Lower leg skin (tissue), 4 donors: ENCODE measurements at regions not wholly inside any gene's neighbourhood (a gene's known extent, or its start where the extent isn't known, plus 50 kb on each side); places are given as distances from the start of the nearest gene placed in this dataset.

Experiments used
- DNase-seq, 2 donors: peaks; one replicate each; pipeline ENCODE4 v3.0.0-alpha.2; 2019; ENCODE audit warnings: low spot score in 2 of 2
- H3K4me3 ChIP-seq: fragments of 200-600 bp; sonication (generic); 2 replicates; pipeline ENCODE4 v1.5.1; 2017; ENCODE audit warnings: mild to moderate bottlenecking, low read depth; ENCODE audit not compliant: poor library complexity, severe bottlenecking
- POLR2A ChIP-seq, 2 donors: fragments of 450-650 bp; IDR thresholded peaks; one replicate each; pipeline ENCODE4 v1.6.1; 2016 to 2017; ENCODE audit warnings: antibody characterized with exemption in 2 of 2, mild to moderate bottlenecking in 1 of 2, moderate library complexity in 1 of 2
- WGBS, 2 donors: methylation state at CpG; one replicate each; pipeline ENCODE4 v1.1.5; 2018; 5-methylcytosine and 5-hydroxymethylcytosine counted together
- intact Hi-C: fragments of 100-400 bp; cut with DNase I; formaldehyde crosslinking; loops from one replicate; pipeline ENCODE4 v1.15.0; 2023; ENCODE audit warnings: low total_unique reads
- TF ChIP-seq, protein P1 (sequence below), 3 donors: fragments of 450-650 bp; IDR thresholded peaks; one replicate each; pipeline ENCODE4 v1.5.1; 2016; ENCODE audit warnings: antibody characterized with exemption in 3 of 3, mild to moderate bottlenecking in 3 of 3, moderate library complexity in 2 of 3

DNA sequence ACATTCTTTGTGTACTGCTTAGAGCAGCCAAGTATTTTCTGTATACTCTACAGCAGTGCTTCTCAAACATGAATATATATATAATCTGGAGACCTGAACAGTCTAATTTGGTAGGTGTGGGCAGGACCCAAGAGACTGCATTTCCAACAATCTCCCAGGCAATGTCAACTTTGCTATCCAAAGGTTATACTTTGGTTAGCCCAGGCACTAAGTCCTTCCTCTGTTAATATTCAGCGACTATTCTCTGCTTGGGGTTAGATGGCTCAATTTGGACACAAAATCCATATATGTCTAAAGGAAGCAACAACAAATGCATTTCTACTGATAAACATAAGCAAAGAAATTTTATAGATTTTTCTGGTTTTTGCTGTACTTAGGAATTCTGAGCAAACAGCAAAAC is 480.0 kb upstream of the RPS6KA3 start:
- intact Hi-C loops: no loop called here
- H3K4me3 ChIP-seq: no peak overlapping the region
- no peak for DNase-seq
- TF ChIP-seq POLR2A (IDR thresholded peaks at IDR 0.05): no peak
- TF ChIP-seq, protein P1, sequence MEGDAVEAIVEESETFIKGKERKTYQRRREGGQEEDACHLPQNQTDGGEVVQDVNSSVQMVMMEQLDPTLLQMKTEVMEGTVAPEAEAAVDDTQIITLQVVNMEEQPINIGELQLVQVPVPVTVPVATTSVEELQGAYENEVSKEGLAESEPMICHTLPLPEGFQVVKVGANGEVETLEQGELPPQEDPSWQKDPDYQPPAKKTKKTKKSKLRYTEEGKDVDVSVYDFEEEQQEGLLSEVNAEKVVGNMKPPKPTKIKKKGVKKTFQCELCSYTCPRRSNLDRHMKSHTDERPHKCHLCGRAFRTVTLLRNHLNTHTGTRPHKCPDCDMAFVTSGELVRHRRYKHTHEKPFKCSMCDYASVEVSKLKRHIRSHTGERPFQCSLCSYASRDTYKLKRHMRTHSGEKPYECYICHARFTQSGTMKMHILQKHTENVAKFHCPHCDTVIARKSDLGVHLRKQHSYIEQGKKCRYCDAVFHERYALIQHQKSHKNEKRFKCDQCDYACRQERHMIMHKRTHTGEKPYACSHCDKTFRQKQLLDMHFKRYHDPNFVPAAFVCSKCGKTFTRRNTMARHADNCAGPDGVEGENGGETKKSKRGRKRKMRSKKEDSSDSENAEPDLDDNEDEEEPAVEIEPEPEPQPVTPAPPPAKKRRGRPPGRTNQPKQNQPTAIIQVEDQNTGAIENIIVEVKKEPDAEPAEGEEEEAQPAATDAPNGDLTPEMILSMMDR (IDR thresholded peaks at IDR 0.05): no peak
- 84 to 90% methylated on average over 1 of the region's 1 CpG for WGBS, 2 donors

DNA sequence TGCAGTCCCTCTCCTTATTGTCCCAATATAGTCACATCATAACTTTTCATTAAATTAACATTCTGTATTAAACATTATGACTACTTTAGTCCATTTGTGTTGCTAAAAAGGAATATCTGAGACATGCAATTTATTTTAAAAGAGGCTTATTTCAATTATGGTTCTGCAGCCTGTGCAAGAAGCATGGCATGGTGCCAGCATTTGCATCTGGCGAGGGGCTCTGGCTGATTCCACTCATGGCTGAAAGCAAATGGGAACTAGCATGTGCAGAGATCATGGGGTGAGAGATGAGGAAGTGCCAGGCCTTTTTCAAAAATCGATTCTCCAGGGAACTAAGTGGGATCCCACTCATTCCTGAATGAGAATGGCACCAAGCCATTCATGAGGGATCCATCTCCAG is 476.3 kb upstream of the RPS6KA3 start:
- 42 to 57% methylated on average over 2 of the region's 2 CpGs for WGBS, 2 donors
- no peak for DNase-seq
- no peak overlapping the region for H3K4me3 ChIP-seq
- intact Hi-C loops: no loop called here
- TF ChIP-seq POLR2A (IDR thresholded peaks at IDR 0.05): no peak
- TF ChIP-seq, protein P1 (IDR thresholded peaks at IDR 0.05): no peak

DNA sequence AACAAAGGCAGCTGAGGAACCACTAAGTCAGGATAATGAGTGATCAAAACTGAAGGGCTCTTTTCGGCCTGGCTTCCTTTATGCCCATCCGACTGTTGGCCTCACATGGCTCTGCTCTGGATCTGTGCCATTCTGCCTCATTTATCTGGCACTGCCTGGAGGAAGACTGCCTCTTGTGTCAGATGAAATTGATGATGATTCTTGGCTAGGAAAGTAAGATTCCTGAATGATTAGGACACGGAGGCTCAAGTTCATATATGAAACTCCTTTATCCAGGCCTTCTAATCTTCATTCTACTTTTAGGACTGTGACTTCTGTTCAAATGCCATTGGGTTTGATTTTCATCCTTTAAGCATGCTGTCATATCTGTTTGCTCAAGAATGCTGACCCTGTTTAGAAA is 475.4 kb upstream of the RPS6KA3 start:
- H3K4me3 ChIP-seq: no peak overlapping the region
- TF ChIP-seq POLR2A (IDR thresholded peaks at IDR 0.05): no peak
- TF ChIP-seq, protein P1 (IDR thresholded peaks at IDR 0.05): no peak
- intact Hi-C loops: no loop called here
- DNase-seq: no peak
- 19 to 36% methylated on average over 3 of the region's 3 CpGs for WGBS, 2 donors

DNA sequence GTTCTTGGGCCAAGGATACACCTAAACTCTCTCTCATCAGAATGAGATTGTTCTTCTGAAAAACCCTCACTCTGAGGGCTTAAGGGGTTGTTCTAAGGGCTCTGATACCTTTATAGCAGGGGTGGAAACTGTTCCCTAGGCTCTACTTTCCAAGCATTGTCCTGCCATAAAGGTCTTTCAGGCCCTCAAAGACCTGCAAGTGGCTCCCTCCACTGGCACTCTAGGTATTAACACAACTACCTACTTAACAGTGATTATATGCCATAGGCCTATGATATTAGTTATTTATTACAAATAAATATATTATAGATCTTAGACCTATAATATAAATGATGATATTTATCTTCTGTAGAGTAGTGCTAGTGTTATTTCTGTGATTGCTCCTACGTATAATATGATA is 473.7 kb upstream of the RPS6KA3 start:
- 69 to 93% methylated on average over 1 of the region's 1 CpG for WGBS, 2 donors
- DNase-seq: no peak
- no peak for TF ChIP-seq POLR2A (IDR thresholded peaks at IDR 0.05)
- TF ChIP-seq, protein P1 (IDR thresholded peaks at IDR 0.05): no peak
- H3K4me3 ChIP-seq: no peak overlapping the region
- intact Hi-C loops: no loop called here

DNA sequence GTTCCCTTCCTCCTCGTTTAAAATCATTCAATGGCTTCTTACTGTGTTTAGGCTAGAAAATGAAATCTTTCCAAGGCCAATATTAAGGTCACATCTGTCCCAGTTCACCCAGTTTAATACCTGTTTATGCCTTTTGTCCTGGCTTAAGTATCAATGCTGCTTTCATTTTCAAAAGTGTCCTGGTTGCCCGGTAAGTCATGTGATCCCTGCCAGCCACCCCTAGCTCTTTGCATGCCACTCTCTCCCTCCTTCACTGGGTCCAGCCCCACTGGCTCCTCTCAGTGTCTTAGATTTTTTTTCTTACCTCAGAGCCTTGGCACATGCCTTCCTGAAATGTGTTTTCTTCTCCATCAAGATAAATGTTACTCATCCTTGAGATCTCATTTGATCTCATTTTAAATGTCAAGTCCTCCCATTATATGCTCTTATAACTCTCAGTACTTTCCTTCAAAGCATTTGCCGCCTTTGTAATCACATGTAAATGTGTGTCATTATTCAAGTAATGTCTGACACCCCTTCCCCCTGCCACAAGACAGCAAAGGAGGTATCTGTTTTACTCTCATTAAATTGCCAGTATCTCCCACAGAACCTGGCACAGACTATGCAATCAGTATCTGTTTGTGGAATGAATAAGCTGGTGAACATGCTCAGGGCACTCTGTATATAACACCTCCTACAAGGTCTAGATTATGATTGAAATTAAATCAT is 472.5 kb upstream of the RPS6KA3 start:
- no peak for TF ChIP-seq POLR2A (IDR thresholded peaks at IDR 0.05)
- TF ChIP-seq, protein P1 (IDR thresholded peaks at IDR 0.05): no peak
- no peak for DNase-seq
- intact Hi-C loops: no loop called here
- 59 to 60% methylated on average over 3 of the region's 3 CpGs for WGBS, 2 donors
- H3K4me3 ChIP-seq: no peak overlapping the region

DNA sequence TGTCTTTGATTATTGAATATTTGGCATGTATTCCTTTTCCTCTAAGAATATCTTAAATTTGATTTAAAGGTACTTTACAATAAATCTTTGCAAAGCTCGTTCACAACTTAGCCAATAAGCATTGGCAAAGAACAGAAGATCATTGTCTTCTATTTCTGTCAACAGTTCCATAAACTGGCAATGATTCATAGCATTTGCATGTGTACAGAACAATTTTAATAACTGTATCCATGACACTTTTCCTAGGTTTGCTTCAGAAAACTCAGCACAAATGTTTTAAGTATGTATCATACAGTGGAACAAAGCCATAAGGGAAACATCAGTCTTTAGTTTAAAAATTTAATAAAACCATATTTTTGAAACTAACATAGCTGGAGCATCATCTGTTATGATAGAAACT is 462.7 kb upstream of the RPS6KA3 start:
- H3K4me3 ChIP-seq: no peak overlapping the region
- no peak for DNase-seq
- 16 to 19% methylated on average over 1 of the region's 1 CpG for WGBS, 2 donors
- TF ChIP-seq, protein P1 (IDR thresholded peaks at IDR 0.05): no peak
- no peak for TF ChIP-seq POLR2A (IDR thresholded peaks at IDR 0.05)
- intact Hi-C loops: no loop called here
